Fibroblast of lung (primary cell): ENCODE measurements at regions not wholly inside any gene's neighbourhood (a gene's known extent, or its start where the extent isn't known, plus 50 kb on each side); places are given as distances from the start of the nearest gene placed in this dataset.

Experiments
- CTCF ChIP-seq, 2 donors: IDR thresholded peaks in 1 of 2; conservative IDR thresholded peaks in 1 of 2; 1 replicate in 1 of 2; 2 replicates in 1 of 2; pipeline ENCODE4 v1.5.1; 2011 to 2012; ENCODE audit warnings: low read length in 2 of 2, control low read depth in 1 of 2, inconsistent platforms in 1 of 2, low read depth in 1 of 2, mild to moderate bottlenecking in 1 of 2
- EZH2 ChIP-seq: IDR thresholded peaks from 2 replicates; pipeline ENCODE4 v1.5.1; 2012; ENCODE audit warnings: low read length, control low read depth, mild to moderate bottlenecking; ENCODE audit errors: missing control alignments

GRCh38 chr18:70553936-70554260, 265.1 kb downstream of the SOCS6 start:
- no peak for TF ChIP-seq CTCF (conservative IDR thresholded peaks at IDR 0.05 in 1 of 2, IDR thresholded peaks at IDR 0.05 in 1 of 2; ENCODE audit: low read depth in 1 of 2, low read length in 2 of 2)
- TF ChIP-seq EZH2, result no peak
